ENCODE measurements at regions not wholly inside any gene's neighbourhood (a gene's known extent, or its start where the extent isn't known, plus 50 kb on each side); places are given as distances from the start of the nearest gene placed in this dataset.
"Not testable (repeated sequence)": the region's sequence is repeated elsewhere in the genome, so short reads cannot be mapped to it uniquely, and the experiment has no call there.

- no peak for TF ChIP-seq CTCF (IDR thresholded peaks at IDR 0.05; ENCODE audit: insufficient read depth, low read depth, low read length, missing control alignments)
- no peak for DNase-seq (ENCODE audit: low read depth)
- no peak overlapping the region for H3K4me3 ChIP-seq (ENCODE audit: low read length)
Observed at GRCh38 chr3:20478436-20478835, 292.4 kb upstream of the SGO1 start.

- H3K4me3 ChIP-seq (ENCODE audit: low read length); DNase-seq (ENCODE audit: low read depth): not testable (repeated sequence)
Observed at GRCh38 chr3:20464237-20464636, 278.2 kb upstream of the SGO1 start.

GRCh38 chr3:20462723-20463122 lies 276.7 kb upstream of the SGO1 start:
- no peak overlapping the region for H3K4me3 ChIP-seq (ENCODE audit: low read length)
- DNase-seq (ENCODE audit: low read depth), result peak; percentile 2
- TF ChIP-seq CTCF (IDR thresholded peaks at IDR 0.05; ENCODE audit: insufficient read depth, low read depth, low read length, missing control alignments), result no peak

GRCh38 chr3:20462226-20462625 lies 276.2 kb upstream of the SGO1 start:
- no peak for TF ChIP-seq CTCF (IDR thresholded peaks at IDR 0.05; ENCODE audit: insufficient read depth, low read depth, low read length, missing control alignments)
- no peak overlapping the region for H3K4me3 ChIP-seq (ENCODE audit: low read length)
- no peak for DNase-seq (ENCODE audit: low read depth)

- no peak for TF ChIP-seq CTCF (IDR thresholded peaks at IDR 0.05; ENCODE audit: insufficient read depth, low read depth, low read length, missing control alignments)
- no peak for DNase-seq (ENCODE audit: low read depth)
- no peak overlapping the region for H3K4me3 ChIP-seq (ENCODE audit: low read length)
Observed at GRCh38 chr3:20458994-20459716, 273.1 kb upstream of the SGO1 start.

- no peak overlapping the region for H3K4me3 ChIP-seq (ENCODE audit: low read length)
- no peak for TF ChIP-seq CTCF (IDR thresholded peaks at IDR 0.05; ENCODE audit: insufficient read depth, low read depth, low read length, missing control alignments)
- DNase-seq (ENCODE audit: low read depth), result no peak
Observed at GRCh38 chr3:20456511-20456910, 270.5 kb upstream of the SGO1 start.

GRCh38 chr3:20451170-20451569 lies 265.2 kb upstream of the SGO1 start:
- no peak for DNase-seq (ENCODE audit: low read depth)
- TF ChIP-seq CTCF (IDR thresholded peaks at IDR 0.05; ENCODE audit: insufficient read depth, low read depth, low read length, missing control alignments), result no peak
- no peak overlapping the region for H3K4me3 ChIP-seq (ENCODE audit: low read length)

All from epithelial cell of esophagus (primary cell).